ENCODE measurements at regions not wholly inside any gene's neighbourhood (a gene's known extent, or its start where the extent isn't known, plus 50 kb on each side); places are given as distances from the start of the nearest gene placed in this dataset.
"Not testable (repeated sequence)": the region's sequence is repeated elsewhere in the genome, so short reads cannot be mapped to it uniquely, and the experiment has no call there.

GRCh38 chr16:22436823-22437652 lies 62.6 kb upstream of the CDR2 start:
- DNase-seq: peak; percentile 75

- not testable (repeated sequence) for DNase-seq
These were observed 62.0 kb upstream of the CDR2 start for GRCh38 chr16:22436326-22436822.

GRCh38 chr16:22431314-22431713 lies 56.9 kb upstream of the CDR2 start:
- not testable (repeated sequence) for DNase-seq

- DNase-seq: no peak
These were observed 54.2 kb upstream of the CDR2 start for GRCh38 chr16:22428654-22429053.

GRCh38 chr16:22427556-22427955 lies 53.1 kb upstream of the CDR2 start:
- no peak for DNase-seq

- no peak for DNase-seq
These were observed 51.4 kb upstream of the CDR2 start for GRCh38 chr16:22425847-22426246.

GRCh38 chr16:22425036-22425801 lies 50.8 kb upstream of the CDR2 start:
- no peak for DNase-seq

GRCh38 chr16:22424161-22424937 lies 49.9 kb upstream of the CDR2 start:
- DNase-seq: no peak

Data from stimulated activated naive CD4-positive, alpha-beta T cell treated with Interleukin-2 at 50 U/mL for 16 hours (primary cell).